GM21576 (cell line): ENCODE measurements at regions not wholly inside any gene's neighbourhood (a gene's known extent, or its start where the extent isn't known, plus 50 kb on each side); places are given as distances from the start of the nearest gene placed in this dataset.

Experiments
- ATAC-seq: cut with Tn5 transposase; IDR thresholded peaks from one replicate; pipeline ENCODE4 v1.9.1; 2021; ENCODE audit warnings: mild to moderate bottlenecking, moderate library complexity; ENCODE audit not compliant: unreplicated experiment

GRCh38 chr5:125396462-125396861 is 650.0 kb upstream of the ZNF608 start:
- ATAC-seq: no peak

DNA sequence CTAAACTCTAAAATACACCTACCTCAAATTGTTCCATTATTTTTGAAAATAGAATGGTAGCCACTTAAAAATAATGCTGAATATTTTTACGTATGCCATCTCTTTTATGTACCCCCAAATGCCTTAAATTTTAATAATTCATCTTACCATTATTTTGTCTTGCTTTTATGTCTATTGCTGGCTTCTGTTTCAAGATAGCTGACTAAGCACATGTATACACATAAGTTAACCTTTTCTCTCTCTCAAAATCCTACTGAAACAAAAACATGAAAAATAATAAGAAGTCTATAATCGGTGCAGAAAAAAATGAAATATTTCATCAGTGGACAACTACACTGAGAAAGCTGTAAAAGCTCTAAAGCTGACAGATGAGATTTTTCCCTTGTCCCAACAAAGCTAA is 652.0 kb upstream of the ZNF608 start:
- no peak for ATAC-seq

DNA sequence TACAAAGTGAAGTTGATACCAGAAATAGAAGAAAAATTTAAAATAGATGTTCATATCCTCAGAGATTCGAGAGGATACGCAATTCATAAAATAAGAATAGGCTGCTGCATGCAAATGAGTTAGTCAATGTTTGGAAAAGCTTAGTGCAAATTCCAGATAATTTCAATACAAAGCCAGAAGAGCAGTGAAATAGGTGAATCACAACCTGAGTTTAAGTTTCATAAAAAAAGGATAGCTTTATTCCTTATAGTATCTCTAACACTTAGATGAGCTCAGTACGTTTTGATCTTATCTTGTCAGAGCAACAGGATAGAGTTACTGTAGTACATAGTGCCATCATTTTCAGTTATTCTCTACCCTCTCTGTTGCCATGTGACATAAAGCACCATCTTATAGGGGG is 653.4 kb upstream of the ZNF608 start:
- ATAC-seq: no peak

GRCh38 chr5:125401724-125402622 is 655.5 kb upstream of the ZNF608 start:
- ATAC-seq: no peak

DNA sequence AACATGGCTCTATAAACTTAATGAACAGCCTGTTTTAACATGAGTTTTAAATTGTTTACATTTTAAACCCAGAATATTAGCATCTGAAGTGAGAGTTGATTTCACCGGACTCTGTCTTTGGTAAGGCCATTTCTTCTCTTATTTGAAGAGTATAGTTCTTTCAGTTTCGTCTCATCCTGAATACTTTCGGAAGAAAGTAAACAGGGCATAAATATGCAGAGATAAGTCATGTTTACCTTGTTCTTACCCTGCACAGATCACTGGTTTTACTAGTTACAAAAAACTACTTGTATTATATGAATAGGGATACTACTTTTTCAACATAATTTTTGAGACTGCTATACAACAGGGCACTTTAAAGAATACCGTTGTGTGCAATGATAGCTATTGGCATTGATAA is 656.3 kb upstream of the ZNF608 start:
- ATAC-seq: no peak

DNA sequence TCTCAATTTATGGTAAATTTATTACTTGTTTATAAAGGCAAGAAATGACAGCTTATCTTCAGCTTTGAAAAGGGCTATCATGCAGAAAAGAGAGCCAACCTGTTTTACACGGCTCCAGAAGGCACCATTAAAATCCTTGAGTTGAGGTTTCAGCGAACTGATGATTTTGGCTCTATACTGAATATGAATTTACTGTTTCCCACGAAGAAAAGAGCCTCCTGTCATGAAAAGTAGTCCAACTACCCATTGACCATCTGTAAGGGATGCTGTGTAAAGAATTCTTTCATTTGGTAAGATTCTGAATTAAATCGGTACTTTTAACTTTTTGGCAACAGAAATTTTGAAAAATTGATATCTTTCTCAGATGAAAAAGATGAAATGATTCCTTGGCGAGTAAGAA is 657.6 kb upstream of the ZNF608 start:
- no peak for ATAC-seq

DNA sequence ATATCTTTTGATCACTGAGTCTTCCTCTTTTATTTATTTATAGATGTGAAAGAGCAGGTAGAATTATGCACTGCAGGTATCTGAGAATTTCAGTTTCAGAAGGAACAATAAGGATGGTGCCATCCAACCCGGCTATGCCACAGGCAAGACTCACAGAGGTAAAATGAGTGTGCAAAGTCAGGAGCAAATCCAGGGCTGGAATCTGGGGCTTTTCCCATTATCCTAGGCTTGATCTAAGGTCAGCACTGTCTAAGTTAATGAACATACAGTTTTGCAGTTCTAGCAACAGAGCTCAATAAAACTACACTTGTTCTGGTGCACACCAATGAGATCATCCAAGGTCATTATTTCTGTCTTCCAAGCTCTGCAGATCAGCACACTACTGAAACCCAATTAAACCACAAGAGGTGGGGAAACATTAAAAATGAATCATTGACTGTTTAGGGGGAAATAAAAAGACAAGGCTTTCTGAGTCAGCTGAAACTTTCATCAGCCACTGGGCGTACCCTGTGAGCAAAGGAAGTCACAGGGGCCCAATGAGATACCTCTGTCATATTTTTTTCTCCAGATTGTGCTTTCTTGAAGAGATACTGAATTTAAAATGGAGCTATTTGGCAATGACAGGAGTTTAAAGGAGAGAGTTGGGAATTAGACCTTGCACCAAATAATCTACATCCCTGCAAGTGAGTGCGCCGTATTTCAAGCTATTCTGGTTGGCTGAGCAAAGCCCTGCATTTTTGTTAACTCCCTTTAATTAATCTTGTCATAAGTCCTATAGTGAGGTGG is 662.2 kb upstream of the ZNF608 start:
- ATAC-seq: peak; percentile 37

DNA sequence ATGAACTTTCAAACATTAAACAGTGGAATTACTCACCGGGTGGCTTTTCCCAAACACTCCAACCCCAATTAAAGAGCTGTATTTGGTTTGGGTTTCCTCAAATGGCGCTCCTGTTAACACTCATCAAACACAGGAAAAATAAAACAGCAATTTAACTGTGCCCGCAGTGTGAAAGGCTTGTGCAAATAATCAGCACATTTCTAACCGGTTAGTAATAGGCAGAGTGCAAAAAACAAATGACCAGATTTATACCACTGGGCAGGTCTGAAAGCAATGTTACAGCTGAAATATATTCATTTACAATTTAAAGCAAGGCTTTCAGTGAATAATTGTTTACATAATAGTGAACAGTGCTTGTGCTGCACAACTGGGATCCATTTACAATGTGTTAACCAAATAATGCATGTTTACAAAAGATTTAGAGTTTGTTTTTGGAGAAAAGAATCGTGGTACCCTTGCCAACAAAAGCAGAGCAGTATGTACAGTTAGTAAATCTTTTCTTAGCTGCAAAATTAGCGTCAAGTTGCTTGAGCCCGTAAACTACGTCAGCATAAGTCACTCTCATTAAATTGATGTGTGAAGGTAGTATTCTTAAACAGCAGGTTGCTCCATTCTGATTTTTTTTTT is 662.9 kb upstream of the ZNF608 start:
- ATAC-seq: no peak

GRCh38 chr5:125409861-125410536 is 663.6 kb upstream of the ZNF608 start:
- ATAC-seq: no peak

DNA sequence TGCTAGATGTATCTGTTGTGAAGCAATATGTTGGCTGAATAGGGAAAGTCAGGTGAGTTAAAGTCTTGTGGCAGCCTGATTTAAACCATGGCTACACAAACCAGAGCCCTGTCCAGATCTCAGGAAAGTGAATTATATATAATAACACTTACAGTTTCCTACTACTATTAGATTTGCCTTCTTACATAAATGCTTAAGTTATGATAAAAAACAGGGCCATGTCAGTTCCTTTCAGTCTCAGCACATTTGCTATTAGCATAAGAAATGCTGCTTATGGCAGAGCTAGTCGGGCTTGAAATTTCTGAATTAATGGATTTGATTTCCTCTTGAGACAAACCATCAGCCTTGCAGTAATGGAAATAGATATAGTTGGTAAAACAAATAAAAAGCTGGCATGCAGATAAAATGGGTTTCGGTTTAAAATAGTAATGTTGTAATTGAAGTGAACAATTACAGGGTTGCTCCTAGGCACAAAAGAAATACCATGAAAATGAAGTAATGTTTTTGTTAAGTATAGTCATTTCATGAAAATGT is 664.2 kb upstream of the ZNF608 start:
- no peak for ATAC-seq

DNA sequence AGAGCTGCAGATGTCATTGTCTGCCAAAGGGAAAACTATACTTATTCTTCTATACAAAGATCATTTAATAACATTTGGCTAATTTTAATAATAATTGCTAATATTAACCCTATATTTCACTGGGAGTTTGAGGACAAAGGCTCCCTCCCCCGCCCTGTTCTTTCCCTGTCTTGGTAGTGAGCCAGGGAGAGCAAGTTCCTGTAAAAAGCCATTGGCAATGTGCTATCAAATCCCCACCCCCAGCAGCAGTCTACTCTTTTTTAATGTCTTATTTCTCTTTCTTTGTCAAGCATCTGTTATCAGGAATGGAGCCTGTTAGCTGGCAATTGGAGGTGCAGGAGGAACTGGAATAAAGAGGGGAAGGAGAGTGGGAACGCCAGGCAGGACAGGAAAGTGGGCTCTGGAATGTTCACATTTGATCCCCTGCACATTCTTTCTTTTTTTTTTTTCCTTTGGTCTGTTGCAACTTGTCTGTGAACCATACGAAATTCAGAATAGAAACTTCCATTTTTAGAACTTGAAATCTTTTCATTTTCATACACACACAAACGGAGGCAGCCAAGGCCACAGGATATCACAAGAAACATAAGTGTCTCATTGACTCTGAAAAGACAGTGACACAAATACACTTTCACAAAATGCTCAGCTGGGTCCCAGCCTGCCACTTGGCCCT is 664.8 kb upstream of the ZNF608 start:
- ATAC-seq: peak; percentile 65

DNA sequence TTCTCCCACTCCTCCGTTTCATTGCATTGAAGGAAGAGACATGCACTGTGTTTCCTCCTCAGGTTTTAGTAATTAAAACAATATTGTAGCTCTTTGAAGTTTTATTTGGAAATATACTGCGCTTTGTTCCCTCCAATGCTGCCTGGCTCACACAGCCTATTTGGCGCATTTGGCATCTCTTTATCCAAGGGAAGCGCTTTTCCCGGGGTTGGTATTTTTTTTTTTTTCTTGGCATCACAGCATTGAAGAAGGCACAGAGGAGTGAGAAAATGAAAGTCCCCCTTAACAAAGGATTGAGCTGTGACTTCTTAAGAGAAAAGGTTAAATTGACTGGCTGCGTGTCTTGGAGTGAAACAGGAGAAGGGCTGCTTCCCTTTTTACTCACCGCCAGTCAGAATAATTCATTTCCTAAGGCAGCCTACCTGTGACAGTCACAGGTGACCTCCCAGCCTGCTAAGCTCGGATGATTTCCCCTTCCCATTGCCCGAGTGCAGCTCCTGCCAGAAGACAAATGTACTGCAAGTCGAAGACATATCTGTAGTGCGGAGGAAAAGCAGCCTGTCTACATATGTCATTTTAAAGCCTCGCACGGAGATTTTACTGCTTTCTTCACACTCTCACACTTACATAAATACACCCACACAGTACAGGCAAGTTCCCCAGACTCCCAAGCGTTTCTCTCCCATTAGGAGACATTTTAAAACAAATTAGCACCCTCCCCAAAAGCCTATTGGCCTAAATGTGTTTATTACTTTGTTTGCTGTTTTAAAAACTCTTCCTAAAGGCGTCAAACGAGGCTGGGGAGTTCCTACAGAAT is 665.5 kb upstream of the ZNF608 start:
- peak; percentile 57 for ATAC-seq

GRCh38 chr5:125412561-125413495 is 666.4 kb upstream of the ZNF608 start:
- ATAC-seq: peak; percentile 22

DNA sequence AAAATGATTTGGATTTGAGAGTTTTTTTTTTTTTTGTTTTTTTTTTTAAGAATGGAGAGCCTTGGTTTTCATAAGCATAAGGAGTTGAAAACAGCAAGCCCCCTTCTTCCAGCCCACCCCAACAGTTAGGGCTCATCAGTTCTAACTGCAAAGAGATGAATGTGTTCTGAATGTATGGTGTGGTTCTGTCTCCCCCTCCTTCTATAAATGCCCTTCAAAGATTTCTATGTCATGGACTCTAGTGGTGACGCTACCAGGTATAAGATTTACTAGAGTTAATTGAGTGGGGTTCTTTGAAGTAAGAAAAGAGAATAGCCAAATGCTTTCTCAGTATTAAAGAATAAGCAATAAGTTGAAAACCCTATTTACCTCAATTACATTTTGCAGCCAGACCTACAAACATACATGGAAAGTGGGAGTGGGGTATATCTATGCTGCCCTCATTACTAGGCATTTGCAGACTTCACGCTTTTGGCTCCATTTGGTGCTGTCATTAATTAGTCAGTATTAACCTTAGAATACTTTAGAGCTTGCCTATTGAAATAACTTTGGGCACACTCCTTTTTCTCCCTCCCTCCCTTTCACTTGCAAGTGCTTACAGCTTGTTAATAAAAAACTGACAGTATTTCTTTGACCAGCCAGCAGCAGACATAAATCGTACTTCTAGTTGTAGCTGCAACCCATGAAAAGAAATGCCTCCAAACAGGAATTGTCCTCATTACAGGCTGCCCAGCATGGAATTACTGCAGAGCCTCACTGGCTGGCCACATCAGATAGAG is 667.2 kb upstream of the ZNF608 start:
- no peak for ATAC-seq

- no peak for ATAC-seq
Observed at GRCh38 chr5:125415126-125415525, 668.7 kb upstream of the ZNF608 start.

DNA sequence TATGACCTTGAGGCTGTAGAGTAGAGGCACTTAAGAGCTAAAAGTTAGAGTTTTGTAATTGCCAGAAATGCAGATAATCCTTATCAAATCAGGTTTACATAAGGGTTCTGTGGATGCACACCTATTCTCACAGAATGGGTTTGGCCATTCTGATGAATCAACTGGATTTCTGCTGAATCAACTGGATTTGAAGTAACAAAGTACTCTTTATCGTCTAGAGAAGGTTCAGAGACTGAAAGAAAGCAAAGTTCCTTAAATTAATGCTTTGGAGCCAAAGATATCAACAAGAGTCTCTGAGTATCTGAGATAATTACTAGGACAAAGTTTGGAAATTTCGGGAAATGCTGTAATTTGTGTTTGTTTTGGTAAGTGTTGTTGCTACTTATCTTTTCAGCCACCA is 669.6 kb upstream of the ZNF608 start:
- ATAC-seq: no peak

DNA sequence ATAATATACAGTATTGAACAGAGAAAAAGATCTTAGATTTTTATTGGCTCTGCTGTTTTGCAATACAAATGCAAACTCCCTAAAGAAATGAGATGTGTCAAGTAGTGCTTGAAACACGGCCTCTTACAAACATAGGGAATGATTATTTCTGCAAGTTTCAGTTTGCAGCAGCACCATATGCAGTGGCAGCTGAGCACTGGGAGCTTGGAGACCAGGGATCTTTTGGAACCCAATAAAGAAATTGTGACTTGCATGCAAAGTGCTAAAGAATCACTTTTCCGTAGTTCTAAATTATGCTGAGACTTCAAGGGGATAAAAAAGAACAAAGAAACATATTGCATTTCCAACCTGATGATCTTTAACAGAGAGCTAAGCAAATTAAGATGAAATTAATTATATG is 674.6 kb upstream of the ZNF608 start:
- ATAC-seq: no peak

- no peak for ATAC-seq
Observed at GRCh38 chr5:125422342-125422741, 675.9 kb upstream of the ZNF608 start.
